OCI-LY1 (cell line): ENCODE measurements at regions not wholly inside any gene's neighbourhood (a gene's known extent, or its start where the extent isn't known, plus 50 kb on each side); places are given as distances from the start of the nearest gene placed in this dataset.

Experiments used
- H2AFZ ChIP-seq: fragments of 200-600 bp; sonication (generic), shearing (Covaris generic); 2 replicates; pipeline ENCODE4 v1.6.0; 2014; ENCODE audit warnings: antibody characterized with exemption, mild to moderate bottlenecking, low read length
- H3F3A ChIP-seq: fragments of 200-600 bp; sonication (generic), shearing (Covaris generic); 2 replicates; pipeline ENCODE4 v1.6.0; 2014; ENCODE audit warnings: mild to moderate bottlenecking, antibody characterized with exemption, low read length, moderate library complexity; ENCODE audit not compliant: insufficient read depth
- H3K27ac ChIP-seq: fragments of 200-600 bp; sonication (generic); 2 replicates; pipeline ENCODE4 v1.5.1; 2014; ENCODE audit warnings: low read length, mixed run types, mild to moderate bottlenecking, low read depth; ENCODE audit not compliant: poor library complexity, severe bottlenecking
- H3K27me3 ChIP-seq: fragments of 200-600 bp; sonication (generic); 2 replicates; pipeline ENCODE4 v1.6.0; 2014; ENCODE audit warnings: antibody characterized with exemption, mild to moderate bottlenecking, low read length, moderate library complexity; ENCODE audit not compliant: insufficient read depth
- H3K36me3 ChIP-seq: fragments of 200-600 bp; sonication (generic); 2 replicates; pipeline ENCODE4 v1.6.1; 2014; ENCODE audit warnings: mild to moderate bottlenecking, antibody characterized with exemption, low read length, moderate library complexity, mixed read lengths; ENCODE audit not compliant: insufficient read depth
- H3K4me1 ChIP-seq: fragments of 200-600 bp; sonication (generic); 2 replicates; pipeline ENCODE4 v1.5.1; 2014; ENCODE audit warnings: mild to moderate bottlenecking, low read length, moderate library complexity; ENCODE audit not compliant: insufficient read depth, severe bottlenecking
- H3K4me2 ChIP-seq: fragments of 200-600 bp; sonication (generic), shearing (Covaris generic); 2 replicates; pipeline ENCODE4 v1.6.1; 2014; ENCODE audit warnings: low read length
- H3K4me3 ChIP-seq: fragments of 200-600 bp; sonication (generic); 2 replicates; pipeline ENCODE4 v1.5.1; 2014; ENCODE audit warnings: low read length, low read depth, mild to moderate bottlenecking, mixed read lengths; ENCODE audit not compliant: poor library complexity, severe bottlenecking
- H3K79me2 ChIP-seq: fragments of 200-600 bp; shearing (Covaris generic); 2 replicates; pipeline ENCODE4 v1.6.1; 2016; ENCODE audit warnings: mixed run types, low read length, mixed read lengths; ENCODE audit not compliant: insufficient read depth
- H3K9ac ChIP-seq: fragments of 200-600 bp; sonication (generic), shearing (Covaris generic); 2 replicates; pipeline ENCODE4 v1.6.1; 2014; ENCODE audit warnings: mild to moderate bottlenecking, low read length, mixed read lengths
- H3K9me2 ChIP-seq: fragments of 200-600 bp; sonication (generic), shearing (Covaris generic); 2 replicates; pipeline ENCODE4 v1.6.1; 2014; ENCODE audit warnings: low read depth, mild to moderate bottlenecking, low read length, mixed read lengths
- H3K9me3 ChIP-seq: fragments of 200-600 bp; shearing (Covaris generic); 2 replicates; pipeline ENCODE4 v1.6.1; 2014; ENCODE audit warnings: low read length, mixed read lengths
- H4K20me1 ChIP-seq: fragments of 200-600 bp; sonication (generic), shearing (Covaris generic); 2 replicates; pipeline ENCODE4 v1.6.0; 2016; ENCODE audit warnings: mild to moderate bottlenecking, low read length; ENCODE audit not compliant: insufficient read depth
- EZH2 ChIP-seq: fragments of 200-600 bp; sonication (generic), shearing (Covaris generic); IDR thresholded peaks from 2 replicates; pipeline ENCODE4 v1.8.0; 2017; ENCODE audit warnings: borderline replicate concordance, mixed run types, mild to moderate bottlenecking, antibody characterized with exemption, low read length, moderate library complexity, mixed read lengths
- TF ChIP-seq, protein P1 (sequence below): fragments of 200-600 bp; sonication (generic), shearing (Covaris generic); IDR thresholded peaks from 2 replicates; pipeline ENCODE4 v1.5.1; 2017; ENCODE audit warnings: mild to moderate bottlenecking, antibody characterized with exemption, low read length, moderate library complexity, mixed read lengths

GRCh38 chr5:18329328-18329727, 695.1 kb downstream of the TAF11L14 start:
- no peak for TF ChIP-seq EZH2
- TF ChIP-seq, protein P1, sequence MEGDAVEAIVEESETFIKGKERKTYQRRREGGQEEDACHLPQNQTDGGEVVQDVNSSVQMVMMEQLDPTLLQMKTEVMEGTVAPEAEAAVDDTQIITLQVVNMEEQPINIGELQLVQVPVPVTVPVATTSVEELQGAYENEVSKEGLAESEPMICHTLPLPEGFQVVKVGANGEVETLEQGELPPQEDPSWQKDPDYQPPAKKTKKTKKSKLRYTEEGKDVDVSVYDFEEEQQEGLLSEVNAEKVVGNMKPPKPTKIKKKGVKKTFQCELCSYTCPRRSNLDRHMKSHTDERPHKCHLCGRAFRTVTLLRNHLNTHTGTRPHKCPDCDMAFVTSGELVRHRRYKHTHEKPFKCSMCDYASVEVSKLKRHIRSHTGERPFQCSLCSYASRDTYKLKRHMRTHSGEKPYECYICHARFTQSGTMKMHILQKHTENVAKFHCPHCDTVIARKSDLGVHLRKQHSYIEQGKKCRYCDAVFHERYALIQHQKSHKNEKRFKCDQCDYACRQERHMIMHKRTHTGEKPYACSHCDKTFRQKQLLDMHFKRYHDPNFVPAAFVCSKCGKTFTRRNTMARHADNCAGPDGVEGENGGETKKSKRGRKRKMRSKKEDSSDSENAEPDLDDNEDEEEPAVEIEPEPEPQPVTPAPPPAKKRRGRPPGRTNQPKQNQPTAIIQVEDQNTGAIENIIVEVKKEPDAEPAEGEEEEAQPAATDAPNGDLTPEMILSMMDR = no peak
- H3K9ac ChIP-seq = no peak overlapping the region
- no peaks in the 10 kb centered on the region for H3K27me3 ChIP-seq
- no peaks in the 10 kb centered on the region for H3K36me3 ChIP-seq
- H4K20me1 ChIP-seq = no peaks in the 10 kb centered on the region
- no peaks in the 10 kb centered on the region for H3K79me2 ChIP-seq
- H3K9me3 ChIP-seq = no peaks in the 10 kb centered on the region
- no peaks in the 10 kb centered on the region for H3F3A ChIP-seq
- H3K27ac ChIP-seq = no peak overlapping the region
- no peak overlapping the region for H3K4me2 ChIP-seq
- H3K4me3 ChIP-seq = no peak overlapping the region
- H3K4me1 ChIP-seq = no peaks in the 10 kb centered on the region
- no peak overlapping the region for H2AFZ ChIP-seq
- H3K9me2 ChIP-seq = no peaks in the 10 kb centered on the region

DNA sequence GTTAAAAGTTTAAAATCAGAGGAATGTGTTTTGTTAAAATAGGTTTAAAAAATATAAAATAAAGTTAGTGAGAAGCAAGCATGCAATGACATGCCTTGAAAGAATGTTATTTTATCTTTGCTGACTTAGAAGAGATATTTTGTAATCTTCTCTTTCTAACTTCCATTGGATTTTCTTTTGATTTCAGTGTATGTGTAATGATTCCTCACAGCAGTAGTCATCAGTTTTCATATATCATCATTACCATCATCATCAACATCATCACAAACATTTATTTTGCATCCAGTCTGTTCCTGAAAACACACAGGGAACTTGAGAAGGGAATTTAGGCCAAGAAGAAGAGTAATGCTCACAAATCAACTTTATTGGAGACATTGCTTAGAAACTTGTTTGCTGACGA, 699.6 kb downstream of the TAF11L14 start:
- H3F3A ChIP-seq = no peaks in the 10 kb centered on the region
- H3K27ac ChIP-seq = no peak overlapping the region
- H3K27me3 ChIP-seq = no peaks in the 10 kb centered on the region
- no peak for TF ChIP-seq EZH2
- TF ChIP-seq, protein P1 = no peak
- no peaks in the 10 kb centered on the region for H3K9me3 ChIP-seq
- H4K20me1 ChIP-seq = no peaks in the 10 kb centered on the region
- H3K9ac ChIP-seq = no peak overlapping the region
- H3K4me2 ChIP-seq = no peak overlapping the region
- H3K4me1 ChIP-seq = no peaks in the 10 kb centered on the region
- H3K36me3 ChIP-seq = no peaks in the 10 kb centered on the region
- no peak overlapping the region for H2AFZ ChIP-seq
- no peaks in the 10 kb centered on the region for H3K79me2 ChIP-seq
- no peak overlapping the region for H3K4me3 ChIP-seq
- H3K9me2 ChIP-seq = no peaks in the 10 kb centered on the region

- TF ChIP-seq EZH2 = no peak
- TF ChIP-seq, protein P1 = no peak
Measured at GRCh38 chr5:18334949-18335348, 700.7 kb downstream of the TAF11L14 start.

More at GRCh38 chr5:18334949-18335348, 700.7 kb downstream of the TAF11L14 start:
- Histone ChIP-seq H3K4me1 (no peaks in the 10 kb centered on the region), H3K27me3 (no peaks in the 10 kb centered on the region), H4K20me1 (no peaks in the 10 kb centered on the region), H3F3A (no peaks in the 10 kb centered on the region), H3K79me2 (no peaks in the 10 kb centered on the region), H3K9me2 (no peaks in the 10 kb centered on the region), H3K9ac (no peak overlapping the region), H3K27ac (no peak overlapping the region), H2AFZ (no peak overlapping the region), H3K36me3 (no peaks in the 10 kb centered on the region), H3K4me2 (no peak overlapping the region), H3K4me3 (no peak overlapping the region), H3K9me3 (no peaks in the 10 kb centered on the region)
